ENCODE measurements at regions not wholly inside any gene's neighbourhood (a gene's known extent, or its start where the extent isn't known, plus 50 kb on each side); places are given as distances from the start of the nearest gene placed in this dataset.

- no peak for DNase-seq
Observed at GRCh38 chr5:145708169-145708568, 127.0 kb downstream of the PRELID2 start.

DNA sequence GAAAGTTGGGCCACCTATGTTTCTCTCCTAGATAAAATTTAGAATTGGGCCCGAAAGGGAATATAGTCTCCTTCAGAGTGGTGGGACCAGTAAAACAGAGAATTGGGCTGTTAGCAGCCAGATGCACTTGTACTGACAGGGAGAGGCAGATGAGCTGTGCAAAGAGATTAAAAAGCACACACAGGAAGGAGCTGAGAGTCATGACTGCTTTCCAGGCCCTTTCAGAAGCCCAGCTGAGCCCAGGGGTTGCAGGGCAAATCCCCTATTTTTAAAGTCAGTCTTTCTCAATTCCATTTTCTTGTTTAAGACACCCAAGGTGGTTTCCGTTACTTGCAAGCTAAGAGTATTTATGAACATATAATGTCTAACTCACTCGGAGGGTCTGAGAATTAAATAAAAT lies 130.4 kb downstream of the PRELID2 start:
- DNase-seq: no peak

- no peak for DNase-seq
Observed at GRCh38 chr5:145703856-145704255, 131.3 kb downstream of the PRELID2 start.

- no peak for DNase-seq
Observed at GRCh38 chr5:145701404-145701803, 133.7 kb downstream of the PRELID2 start.

- no peak for DNase-seq
Observed at GRCh38 chr5:145699846-145700245, 135.3 kb downstream of the PRELID2 start.

DNA sequence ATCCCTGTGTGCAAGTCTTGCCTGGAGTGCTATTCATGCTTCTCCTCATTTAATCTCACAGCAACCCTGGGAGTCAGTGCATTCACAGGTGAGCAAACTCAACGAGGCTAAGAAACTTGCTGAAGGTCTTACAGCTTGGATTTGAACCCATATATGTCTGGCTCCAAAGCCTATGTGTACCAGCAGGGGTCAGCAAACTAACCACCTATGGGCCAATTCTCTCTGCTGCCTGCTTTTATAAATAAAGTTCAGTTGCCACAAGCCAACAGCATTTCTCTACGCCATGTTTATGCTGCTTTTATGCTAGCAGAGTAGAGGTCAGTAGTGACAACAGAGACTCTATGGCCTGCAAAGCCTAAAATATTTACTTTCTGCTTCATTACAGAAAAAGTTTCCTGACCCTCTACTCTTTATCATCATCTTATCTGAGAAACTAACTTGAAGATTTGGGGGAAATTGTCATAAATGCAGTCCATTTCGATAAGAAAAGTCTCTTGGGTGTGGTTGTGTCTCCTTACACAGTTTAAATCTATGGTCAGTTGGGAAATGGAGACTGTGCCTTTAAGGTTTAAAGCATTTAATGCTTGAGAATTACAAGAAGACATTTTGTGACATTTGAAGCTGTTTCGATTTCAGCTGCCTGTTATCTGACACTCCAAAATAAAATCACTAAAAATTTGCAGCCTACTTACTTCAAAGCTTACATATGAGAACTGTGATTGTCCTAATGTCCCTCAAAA lies 137.7 kb downstream of the PRELID2 start:
- DNase-seq: peak; percentile 75

- DNase-seq: peak; percentile 6
Observed at GRCh38 chr5:145689235-145689634, 145.9 kb downstream of the PRELID2 start.

- DNase-seq: no peak
Observed at GRCh38 chr5:145687943-145688342, 147.2 kb downstream of the PRELID2 start.

DNA sequence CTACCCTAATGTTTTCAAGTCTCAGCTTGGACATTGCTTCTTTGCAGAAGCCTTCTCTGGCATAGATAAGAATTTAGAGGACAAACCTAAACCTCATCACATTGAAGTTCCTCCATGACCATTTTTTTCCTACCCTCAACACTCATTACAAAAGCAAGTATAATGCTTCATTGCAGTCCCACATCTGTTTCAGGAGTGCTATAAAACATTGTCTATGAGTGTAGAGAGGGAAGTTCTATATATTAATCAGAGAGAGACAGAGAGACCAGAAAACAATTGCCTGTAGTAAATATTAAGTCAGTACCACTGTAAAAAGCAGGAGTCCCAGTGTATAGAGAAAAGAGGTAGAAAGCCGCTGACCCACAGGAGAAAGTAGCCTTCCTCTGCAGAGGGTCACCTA lies 149.7 kb downstream of the PRELID2 start:
- DNase-seq: no peak

DNA sequence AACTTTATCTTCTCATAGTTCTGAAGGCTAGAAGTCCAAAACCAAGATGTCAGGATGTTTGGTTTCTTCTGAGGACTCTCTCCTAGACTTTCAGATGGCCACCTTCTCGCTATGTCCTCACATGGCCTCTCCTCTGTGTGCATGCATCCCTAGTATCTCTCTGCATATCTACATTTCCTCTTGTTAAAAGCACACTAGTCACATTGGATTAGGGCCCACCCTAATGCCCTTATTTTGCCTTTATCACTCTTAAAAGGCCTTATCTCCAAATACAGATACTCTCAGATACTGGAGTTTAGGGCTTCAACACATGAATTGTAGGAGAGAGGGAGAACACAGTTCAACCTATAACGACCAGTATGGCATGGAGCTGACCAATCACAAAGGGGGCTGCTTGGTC lies 151.7 kb downstream of the PRELID2 start:
- peak; percentile 42 for DNase-seq

GRCh38 chr5:145682197-145682899 lies 152.8 kb downstream of the PRELID2 start:
- no peak for DNase-seq

GRCh38 chr5:145681686-145682085 lies 153.5 kb downstream of the PRELID2 start:
- peak; percentile 92 for DNase-seq

GRCh38 chr5:145681216-145681615 lies 153.9 kb downstream of the PRELID2 start:
- DNase-seq: no peak

- DNase-seq: no peak
Observed at GRCh38 chr5:145680767-145681166, 154.4 kb downstream of the PRELID2 start.

GRCh38 chr5:145680169-145680568 lies 155.0 kb downstream of the PRELID2 start:
- DNase-seq: peak; percentile 35

DNA sequence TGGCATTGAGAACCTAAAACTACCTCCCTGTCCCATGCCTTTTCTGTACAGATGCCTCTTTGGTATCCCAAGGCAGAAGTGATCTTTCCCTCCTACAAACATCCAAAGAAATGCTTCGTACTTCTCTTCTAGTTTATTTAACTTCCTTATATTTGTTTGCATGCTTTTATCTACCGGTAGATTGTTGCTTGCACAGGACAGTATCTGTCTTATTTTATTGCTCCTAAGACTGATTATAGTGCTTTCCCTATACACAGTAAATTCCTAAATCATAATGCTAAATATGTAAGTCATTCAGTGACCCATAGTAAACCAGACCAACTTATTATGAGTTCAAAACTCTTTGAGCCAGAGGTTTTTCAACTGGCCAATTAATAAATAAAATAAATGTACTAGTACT lies 156.9 kb downstream of the PRELID2 start:
- DNase-seq: no peak

DNA sequence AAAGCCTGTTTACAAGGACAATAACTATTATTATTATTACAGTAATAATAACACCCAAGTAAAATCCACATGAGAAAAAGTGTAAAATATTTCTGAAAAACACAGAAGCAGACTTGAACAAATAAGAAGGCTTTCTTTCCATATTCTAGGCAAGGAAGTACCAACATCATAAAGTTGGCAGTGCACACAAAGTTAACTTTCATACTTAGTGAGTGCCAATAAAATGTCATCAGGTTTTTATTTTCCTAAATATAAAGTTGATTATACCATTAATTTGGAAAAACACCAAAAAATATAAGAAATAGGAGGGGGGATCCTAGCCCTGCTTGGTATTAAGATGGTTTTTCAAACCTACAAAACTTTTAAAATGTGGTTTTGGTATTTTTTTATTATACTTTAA lies 161.4 kb downstream of the PRELID2 start:
- DNase-seq: no peak

DNA sequence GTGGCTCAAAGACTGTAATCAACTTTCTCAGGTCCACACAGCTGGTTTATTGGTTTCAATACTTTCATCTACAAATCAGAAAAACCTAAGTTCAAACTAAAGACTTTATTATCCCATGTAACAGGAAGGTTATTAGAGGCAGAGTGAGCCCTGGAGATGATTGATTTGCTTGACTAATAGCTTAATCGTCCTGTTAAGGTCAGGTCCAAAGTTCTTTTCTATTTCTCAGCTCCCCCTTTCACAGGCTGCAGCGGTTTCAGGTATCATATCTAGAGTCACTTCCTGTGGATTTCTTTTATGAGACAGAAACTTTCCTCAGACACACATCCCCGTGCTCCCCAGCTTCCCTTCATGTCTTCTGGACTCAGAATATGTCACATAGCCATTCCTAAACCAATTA lies 166.4 kb downstream of the PRELID2 start:
- DNase-seq: no peak

- DNase-seq: no peak
Observed at GRCh38 chr5:145667742-145668141, 167.4 kb downstream of the PRELID2 start.

DNA sequence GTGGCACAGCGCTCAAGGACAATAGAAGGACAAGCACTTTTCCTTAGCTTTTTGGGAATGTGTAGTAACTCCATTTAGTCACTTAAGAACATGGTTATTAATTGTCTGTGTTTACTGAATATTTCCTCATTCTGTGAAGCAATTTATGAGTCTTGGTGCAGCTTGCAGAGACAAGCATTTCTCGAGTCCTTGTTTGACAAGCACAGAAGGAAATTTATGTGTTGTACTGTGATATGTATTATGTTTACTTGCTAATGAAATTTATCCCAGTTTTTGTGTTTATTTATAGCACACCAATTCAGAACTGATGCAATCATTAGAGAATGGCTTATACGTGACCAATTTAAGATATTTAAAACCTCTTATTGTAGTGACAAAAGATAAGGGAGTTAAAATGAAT lies 168.6 kb downstream of the PRELID2 start:
- DNase-seq: no peak

- no peak for DNase-seq
Observed at GRCh38 chr5:145661737-145662485, 173.2 kb downstream of the PRELID2 start.

GRCh38 chr5:145660897-145661640 lies 174.1 kb downstream of the PRELID2 start:
- no peak for DNase-seq

DNA sequence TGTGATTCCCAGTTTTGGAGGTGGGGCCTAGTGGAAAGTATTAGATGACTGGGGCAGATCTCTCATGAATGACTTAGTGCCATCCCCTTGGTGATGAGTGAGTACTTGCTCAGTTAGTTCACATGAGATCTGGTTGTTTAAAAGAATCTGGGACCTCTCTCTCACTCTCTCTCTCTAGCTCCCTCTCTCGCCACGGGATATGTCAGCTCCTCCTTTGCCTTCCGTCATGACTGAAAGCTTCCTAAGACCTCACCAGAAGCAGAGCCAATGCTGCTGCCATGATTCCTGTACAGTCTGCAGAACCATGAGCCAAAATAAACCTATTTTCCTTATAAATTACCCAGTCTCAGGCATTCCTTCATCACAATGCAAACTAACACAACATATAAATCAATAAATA lies 176.7 kb downstream of the PRELID2 start:
- no peak for DNase-seq

Measured in hematopoietic multipotent progenitor cell treated with erythropoietin and hydrocortisone succinate and interleukin-3 and kit ligand, for 4 days (in vitro differentiated cells).